Myocyte (in vitro differentiated cells): ENCODE measurements at regions not wholly inside any gene's neighbourhood (a gene's known extent, or its start where the extent isn't known, plus 50 kb on each side); places are given as distances from the start of the nearest gene placed in this dataset.
"Not testable (repeated sequence)": the region's sequence is repeated elsewhere in the genome, so short reads cannot be mapped to it uniquely, and the experiment has no call there.

Source experiments
- DNase-seq: peaks from one replicate; pipeline ENCODE4 v3.0.0-alpha.2; 2012; ENCODE audit warnings: low read depth

- no peak for DNase-seq
These were observed 216.1 kb downstream of the MEF2C start for GRCh38 chr5:88666761-88667495.

- no peak for DNase-seq
These were observed 217.2 kb downstream of the MEF2C start for GRCh38 chr5:88665750-88666215.

DNA sequence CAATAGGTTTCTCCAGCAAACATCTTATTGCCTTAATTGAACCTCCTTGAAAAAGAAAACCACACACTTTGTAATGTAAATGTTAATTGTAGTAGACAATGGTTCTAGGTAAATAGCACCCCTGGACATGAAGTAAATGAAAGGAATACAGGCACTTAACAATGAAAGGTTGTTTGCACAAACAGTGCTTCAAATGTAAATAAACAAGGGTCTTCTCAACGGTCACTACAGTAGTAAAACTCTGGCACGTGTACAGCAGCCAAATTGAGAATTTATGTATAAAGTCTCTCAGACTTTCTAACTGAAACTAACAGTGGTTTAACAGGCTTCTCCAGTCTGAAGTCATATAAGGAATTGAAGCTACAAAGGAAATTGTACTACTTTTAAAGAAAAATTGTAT lies 218.3 kb downstream of the MEF2C start:
- no peak for DNase-seq

DNA sequence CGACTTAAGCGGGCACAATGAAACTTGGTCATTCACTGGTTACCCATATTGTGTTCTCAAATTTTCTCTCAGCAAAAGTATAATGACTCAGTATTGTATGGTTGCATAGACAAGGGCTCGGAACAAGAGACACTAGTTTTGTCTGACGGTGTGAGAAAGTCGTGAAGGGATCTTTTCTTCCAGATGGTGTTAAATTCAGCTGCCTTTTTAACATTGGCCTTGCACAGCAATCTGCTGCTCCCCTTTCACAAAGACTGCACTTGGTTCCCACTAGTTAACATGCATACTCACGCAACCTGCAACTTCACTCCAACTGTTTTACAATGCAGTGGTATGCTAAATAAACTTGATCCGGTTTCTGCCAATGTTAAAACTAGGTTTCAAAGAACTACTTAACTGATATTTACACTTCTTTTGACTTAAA lies 219.2 kb downstream of the MEF2C start:
- DNase-seq = no peak

DNA sequence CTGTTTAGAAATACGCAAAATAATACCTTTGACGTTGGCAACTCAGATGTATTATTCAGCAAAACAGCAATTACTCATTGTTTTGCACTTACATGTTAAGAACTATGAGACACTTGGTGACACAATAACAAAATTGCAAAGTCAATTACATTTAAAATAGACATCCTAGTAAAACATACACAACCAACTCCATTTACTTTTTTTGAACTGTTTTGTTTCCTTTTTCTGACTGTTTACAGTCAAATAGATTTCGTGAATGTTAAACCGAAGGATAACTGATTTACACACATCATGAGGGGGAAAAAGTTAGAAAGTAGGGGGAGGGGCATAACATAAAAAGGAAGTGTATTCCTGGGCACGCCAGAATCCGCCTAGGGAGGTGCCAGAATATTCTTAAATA lies 220.1 kb downstream of the MEF2C start:
- DNase-seq = no peak

- DNase-seq = no peak
These were observed 221.2 kb downstream of the MEF2C start for GRCh38 chr5:88661806-88662207.

DNA sequence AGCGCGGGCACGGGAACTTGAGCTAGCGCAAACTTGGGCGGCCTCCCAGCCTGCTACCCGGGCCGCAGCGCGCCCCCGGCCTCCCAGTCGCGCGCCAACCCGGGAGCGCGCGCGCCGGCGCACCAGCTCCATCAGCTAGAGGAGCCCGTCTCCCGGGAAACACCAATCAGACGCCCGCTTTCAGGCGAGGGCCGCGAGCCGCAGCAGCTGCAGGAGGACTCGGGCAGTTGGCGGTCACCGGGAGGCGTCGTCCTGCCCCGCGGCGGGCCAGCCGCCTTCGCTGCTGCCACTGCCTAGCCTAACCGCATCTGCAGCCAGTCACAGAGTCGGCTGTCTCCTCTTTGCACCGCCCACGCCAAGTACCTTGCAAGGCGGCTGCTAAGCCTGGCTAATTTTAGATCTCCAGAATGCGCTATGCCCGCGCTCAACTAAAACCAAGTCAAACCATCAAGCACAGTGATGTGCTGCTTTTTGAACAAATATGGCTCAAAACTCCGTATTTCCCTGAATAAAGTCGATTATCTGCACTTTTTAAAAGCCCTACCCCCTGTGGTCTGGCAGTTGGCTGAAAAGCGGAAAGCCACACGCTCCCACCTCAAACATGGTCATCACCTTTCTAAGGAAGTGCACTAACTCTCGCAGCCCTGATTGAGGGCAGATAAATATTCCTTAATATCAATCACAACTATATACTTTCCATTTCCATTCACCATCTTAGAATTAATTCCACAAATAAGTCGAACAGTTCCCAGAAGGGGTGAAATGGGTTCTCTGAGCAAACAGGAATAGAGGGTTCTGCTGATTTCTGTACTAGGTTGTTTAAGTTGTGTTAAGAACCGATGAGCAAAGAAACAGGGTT lies 221.8 kb downstream of the MEF2C start:
- peak; percentile 94 for DNase-seq

DNA sequence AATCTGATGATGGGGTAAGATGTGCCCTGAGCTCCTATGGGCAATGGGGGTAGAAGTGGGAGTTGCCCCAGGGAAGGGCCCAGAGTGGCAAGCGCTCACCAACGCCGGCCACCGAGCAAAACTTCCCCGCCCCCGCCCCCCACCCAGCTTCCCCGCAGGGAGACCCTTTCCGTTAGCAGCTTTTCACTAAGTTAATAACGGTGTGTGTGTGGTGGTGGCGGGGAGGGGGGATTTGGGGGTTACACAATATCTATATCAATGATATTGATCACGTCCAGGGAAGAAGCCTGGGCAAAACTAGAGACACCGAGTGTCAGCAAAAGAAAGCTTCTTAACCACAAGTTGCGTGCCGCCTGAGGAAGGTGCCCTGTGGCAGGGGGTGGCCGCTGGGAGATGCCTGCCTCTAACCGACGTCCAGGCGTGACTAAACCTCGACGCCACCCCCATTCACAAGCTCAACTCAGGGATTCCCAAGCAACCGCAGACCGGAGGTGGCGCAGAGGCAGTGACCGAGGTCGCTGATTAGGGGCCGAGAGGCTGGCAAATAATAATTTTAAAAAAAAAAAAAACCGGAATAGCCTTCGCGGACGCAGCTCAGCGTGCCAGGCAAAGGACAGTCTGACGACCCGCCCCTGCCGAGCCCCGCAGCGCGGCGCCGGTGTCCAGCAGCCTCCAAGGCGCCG lies 222.6 kb downstream of the MEF2C start:
- DNase-seq = peak; percentile 53

DNA sequence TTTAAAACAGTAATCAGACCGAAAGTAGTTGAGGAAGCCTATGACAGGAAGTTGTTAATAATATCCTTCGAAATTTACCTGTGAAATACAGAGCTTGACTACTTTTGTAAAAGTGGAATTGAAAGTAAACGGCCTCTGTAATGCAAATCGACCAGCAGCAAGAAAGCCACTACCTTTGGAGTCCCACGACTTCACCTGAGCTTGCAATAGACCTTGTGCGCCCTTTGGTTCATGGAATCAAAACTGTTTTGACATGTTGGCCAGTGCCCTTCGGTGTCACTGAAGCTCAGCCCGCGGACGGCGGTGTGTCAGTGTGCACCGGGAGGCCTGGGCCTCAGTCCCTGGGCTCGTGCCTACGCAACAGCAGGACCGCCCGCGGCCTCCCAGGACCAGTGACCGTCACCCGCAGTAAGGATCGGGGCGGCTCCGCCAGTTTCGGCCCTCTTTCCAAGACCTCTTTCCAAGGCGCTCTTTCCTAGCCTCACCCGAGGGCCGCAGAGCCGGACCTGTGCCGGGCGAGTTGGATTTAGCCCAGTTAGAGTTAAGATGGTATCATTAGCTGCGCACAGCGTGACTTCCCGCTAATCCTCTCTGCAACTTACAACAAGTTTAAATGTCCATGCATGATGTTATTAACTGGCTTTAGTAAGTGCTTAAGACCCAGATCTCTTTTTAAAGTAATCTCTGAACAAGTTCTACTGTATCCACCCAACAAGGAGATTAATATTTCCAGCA lies 223.3 kb downstream of the MEF2C start:
- DNase-seq = no peak

GRCh38 chr5:88658886-88659285 lies 224.1 kb downstream of the MEF2C start:
- DNase-seq = no peak

- DNase-seq = no peak
These were observed 224.8 kb downstream of the MEF2C start for GRCh38 chr5:88657906-88658775.

DNA sequence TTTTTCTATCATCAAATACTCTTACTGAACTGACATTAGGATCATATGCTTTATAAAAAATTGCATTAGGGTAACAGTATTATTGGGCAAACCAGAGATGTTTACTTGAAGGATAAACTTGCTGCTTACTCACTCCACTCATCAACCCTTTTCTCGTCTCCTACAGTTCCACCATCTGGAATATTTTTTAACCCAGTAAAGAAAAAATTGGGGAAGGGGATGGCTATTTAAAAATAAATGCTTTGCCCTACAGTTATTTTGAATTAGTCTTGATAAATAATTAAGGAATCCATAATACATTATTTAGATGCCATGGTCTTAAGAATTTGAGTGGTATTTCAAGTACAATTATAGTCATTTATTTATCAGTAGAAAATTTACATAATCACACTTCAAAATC lies 225.8 kb downstream of the MEF2C start:
- no peak for DNase-seq

DNA sequence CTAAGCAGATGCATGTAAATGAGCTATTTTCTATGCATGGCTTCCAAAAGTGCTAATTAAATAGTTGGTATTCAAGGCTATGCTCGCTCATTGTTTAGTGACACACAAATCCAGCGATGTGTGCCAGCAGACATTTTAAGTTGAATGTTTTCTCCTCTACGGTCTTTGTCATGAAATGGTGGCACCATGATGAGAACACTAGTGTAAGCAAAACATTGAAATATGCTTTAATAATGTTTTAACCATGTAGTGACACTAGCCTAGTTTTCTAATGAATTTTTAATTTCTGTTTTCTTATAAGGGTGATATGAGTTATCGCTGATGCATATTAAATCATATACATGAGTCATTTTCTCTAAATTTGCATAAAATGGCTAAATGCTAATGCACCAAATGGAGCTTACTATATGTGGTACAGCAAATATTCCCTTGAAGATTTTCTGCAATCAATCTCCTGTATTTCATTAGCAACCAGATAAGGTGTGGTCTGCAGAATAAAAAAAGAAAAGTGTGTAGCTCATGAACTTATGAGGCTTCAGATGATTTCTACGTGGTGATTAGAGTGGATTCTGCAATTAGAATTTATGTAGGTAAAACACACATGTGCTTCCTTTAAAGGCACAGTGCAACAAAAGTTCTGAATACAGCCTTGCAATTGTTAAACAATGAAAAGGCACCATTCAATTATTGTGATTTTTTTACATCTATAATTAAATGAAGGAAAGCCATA lies 226.6 kb downstream of the MEF2C start:
- DNase-seq = no peak

DNA sequence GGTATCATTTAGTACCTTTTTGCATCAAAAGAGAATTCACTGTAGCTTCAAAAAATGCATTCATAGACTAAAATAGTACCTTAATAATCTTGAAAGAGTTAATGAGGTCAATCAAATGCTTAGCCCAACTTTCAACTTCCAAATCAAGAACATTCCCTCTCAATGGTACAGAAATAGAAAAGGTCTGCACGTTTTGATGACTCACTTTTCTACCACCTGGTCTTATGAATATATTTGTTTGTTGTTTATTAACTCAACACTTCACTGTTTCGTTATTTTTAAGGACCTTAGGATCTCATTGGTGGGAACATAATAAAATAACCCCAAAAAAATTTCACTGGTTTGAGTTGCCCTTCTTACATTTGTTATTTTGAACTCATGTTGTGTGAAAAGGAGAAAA lies 229.5 kb downstream of the MEF2C start:
- no peak for DNase-seq

- DNase-seq = no peak
These were observed 235.1 kb downstream of the MEF2C start for GRCh38 chr5:88647901-88648300.

- DNase-seq = no peak
These were observed 236.1 kb downstream of the MEF2C start for GRCh38 chr5:88646866-88647265.

DNA sequence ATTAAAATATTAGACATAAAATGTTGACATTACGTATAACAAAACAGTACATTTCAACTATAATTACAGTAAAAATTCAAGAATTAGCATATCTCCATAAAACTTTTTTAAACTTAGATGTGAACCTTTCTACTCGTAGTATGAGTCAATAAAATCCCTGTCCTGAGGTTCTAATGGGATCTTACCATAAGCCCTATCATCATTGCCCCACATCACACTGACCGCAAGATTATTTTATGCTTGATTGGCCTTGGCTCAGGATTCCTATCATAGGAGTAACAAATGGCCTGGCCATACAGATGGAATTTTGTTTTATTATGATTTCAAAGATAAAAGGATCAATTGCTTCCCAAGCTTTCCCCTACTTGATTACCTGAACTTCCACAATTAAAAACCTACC lies 238.3 kb downstream of the MEF2C start:
- no peak for DNase-seq

DNA sequence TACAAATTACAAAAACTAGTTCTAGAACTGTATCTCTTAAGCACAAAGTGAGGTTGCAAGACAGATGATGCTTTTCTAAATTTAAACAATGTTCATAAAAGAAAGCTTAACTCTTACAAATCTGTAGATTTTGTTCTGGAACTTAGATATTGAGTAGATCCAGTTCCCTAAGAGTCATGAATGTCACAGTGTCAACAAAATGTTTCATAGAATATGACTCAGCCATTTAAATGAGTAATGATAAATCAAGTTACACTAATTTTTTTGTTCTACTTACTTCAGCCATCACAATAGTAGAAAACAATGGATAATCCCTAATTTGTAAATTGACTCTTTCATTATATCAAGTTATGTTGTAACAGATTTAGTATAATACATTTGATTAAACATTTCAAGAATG lies 239.7 kb downstream of the MEF2C start:
- DNase-seq = no peak

DNA sequence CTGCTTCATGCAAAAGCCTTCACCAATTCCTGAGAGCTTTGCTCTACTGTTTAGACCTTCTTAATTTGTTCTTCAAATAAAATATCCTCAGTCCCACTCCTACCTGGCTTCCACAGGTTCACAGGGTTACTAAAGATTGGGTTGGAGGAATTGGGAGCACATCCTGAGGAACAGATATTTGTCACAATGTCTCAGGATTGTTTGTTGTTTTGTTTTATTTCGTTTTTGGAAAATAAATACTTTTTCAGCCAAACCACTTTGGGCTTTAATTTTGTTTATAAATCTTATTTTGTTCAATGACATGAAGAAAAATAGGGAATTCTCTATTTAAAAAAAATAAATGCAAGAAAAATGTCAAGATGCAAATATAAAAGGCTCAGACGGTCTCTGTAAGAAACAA lies 249.0 kb downstream of the MEF2C start:
- no peak for DNase-seq

DNA sequence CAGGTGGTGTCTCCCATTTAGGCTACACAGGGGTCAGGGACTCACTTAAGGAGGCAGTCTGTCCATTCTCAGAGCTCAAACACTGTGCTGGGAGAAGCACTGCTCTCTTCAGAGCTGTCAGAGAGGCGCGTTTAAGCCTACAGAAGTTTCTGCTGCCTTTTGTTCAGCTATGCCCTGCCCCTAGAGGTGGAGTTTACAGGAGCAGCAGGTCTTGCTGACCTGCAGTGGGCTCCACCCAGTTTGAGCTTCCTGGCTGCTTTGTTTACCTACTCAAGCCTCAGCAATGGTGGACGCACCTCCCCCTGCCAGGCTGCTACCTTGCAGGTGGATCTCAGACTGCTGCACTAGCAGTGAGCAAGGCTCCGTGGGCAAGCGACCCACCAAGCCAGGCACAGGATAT lies 260.1 kb downstream of the MEF2C start:
- not testable (repeated sequence) for DNase-seq
